ENCODE measurements at regions not wholly inside any gene's neighbourhood (a gene's known extent, or its start where the extent isn't known, plus 50 kb on each side); places are given as distances from the start of the nearest gene placed in this dataset.

DNA sequence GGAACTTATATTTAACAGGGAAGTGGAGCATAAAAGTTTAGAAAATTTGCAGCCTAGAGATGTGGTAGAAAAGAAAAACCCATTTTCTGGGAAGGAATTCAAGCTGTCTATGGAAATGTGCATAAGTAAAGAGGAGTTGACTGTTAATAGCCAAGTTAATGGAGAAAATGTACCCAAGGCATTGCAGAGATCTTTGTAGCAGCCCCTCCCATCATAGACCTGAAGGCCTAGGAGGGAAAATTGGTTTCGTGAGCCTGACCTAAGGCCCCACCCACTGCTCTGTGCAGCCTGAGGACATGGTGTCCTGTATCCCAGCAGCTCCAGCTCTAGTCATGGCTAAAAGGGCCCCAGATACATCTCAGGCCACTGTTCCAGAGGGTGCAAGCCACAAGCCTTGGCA is 772.4 kb upstream of the RIOK2 start:
- FAIRE-seq: no peak
- Histone ChIP-seq H3K9ac (replicated peaks in 1 of 4; ENCODE audit: extremely low read depth in 1 of 4, low read depth in 3 of 4, low read length in 3 of 4) (no peak overlapping the region), H3K23ac (ENCODE audit: insufficient read length) (no peak overlapping the region), H3K4ac (replicated peaks; ENCODE audit: insufficient read length, low read depth, low read length) (no peak overlapping the region), H3K4me1 (replicated peaks in 1 of 4; ENCODE audit: control insufficient read depth in 3 of 4, insufficient read depth in 4 of 4, low read length in 3 of 4) (no peaks in the 10 kb centered on the region), H3K27ac (ENCODE audit: low read depth, low read length) (no peak overlapping the region), H2BK20ac (ENCODE audit: low read length) (no peak overlapping the region), H3K18ac (ENCODE audit: extremely low read depth, low read length) (no peak overlapping the region), H2BK12ac (ENCODE audit: low read depth, low read length) (no peak overlapping the region), H4K91ac (replicated peaks; ENCODE audit: insufficient read length, low read length) (no peak overlapping the region), H3K27me3 (replicated peaks in 1 of 4; ENCODE audit: control insufficient read depth in 3 of 4, extremely low read depth in 1 of 4, insufficient read depth in 3 of 4, low read length in 3 of 4) (no peaks in the 10 kb centered on the region), H3K9me3 (ENCODE audit: insufficient read depth in 2 of 2, low read depth in 1 of 2, low read length in 1 of 2) (no peaks in the 10 kb centered on the region), H3K4me2 (ENCODE audit: insufficient read depth in 1 of 2, low read depth in 2 of 2, low read length in 2 of 2) (no peak overlapping the region), H2AK5ac (ENCODE audit: low read depth, low read length) (no peak overlapping the region), H3K23me2 (ENCODE audit: low read depth, low read length) (no peaks in the 10 kb centered on the region), H2BK5ac (ENCODE audit: low read depth, low read length) (no peak overlapping the region), H3K79me1 (ENCODE audit: low read depth, low read length) (no peaks in the 10 kb centered on the region), H2BK15ac (ENCODE audit: low read length) (no peak overlapping the region), H3K14ac (ENCODE audit: insufficient read length) (no peak overlapping the region), H4K5ac (ENCODE audit: insufficient read length, low read depth, low read length) (no peak overlapping the region), H4K8ac (ENCODE audit: extremely low read depth, insufficient read depth, low read length) (no peak overlapping the region), H3K56ac (replicated peaks; ENCODE audit: insufficient read length, low read depth, low read length) (no peak overlapping the region), H2BK120ac (replicated peaks; ENCODE audit: low read depth, low read length) (no peak overlapping the region), H4K20me1 (replicated peaks in 1 of 2; ENCODE audit: control insufficient read depth in 1 of 2, insufficient read depth in 2 of 2, low read length in 2 of 2) (no peaks in the 10 kb centered on the region), H3K36me3 (ENCODE audit: control insufficient read depth in 2 of 4, insufficient read depth in 4 of 4, low read length in 3 of 4) (no peaks in the 10 kb centered on the region), H3K4me3 (ENCODE audit: extremely low read depth in 1 of 4, insufficient read depth in 2 of 4, low read depth in 3 of 4, low read length in 4 of 4) (no peak overlapping the region), H2AFZ (ENCODE audit: low read length) (no peak overlapping the region), H3K79me2 (ENCODE audit: control insufficient read depth in 1 of 2, insufficient read depth in 2 of 2, low read length in 2 of 2) (no peaks in the 10 kb centered on the region)
- CTCF ChIA-PET (ENCODE audit: partially characterized antibody): no interaction called here
- TF ChIP-seq POLR2A (IDR thresholded peaks at IDR 0.05; ENCODE audit: control extremely low read depth in 1 of 2, low read depth in 2 of 2, low read length in 2 of 2) (no peak), NANOG (IDR thresholded peaks at IDR 0.05; ENCODE audit: insufficient read depth, low read depth, low read length, poor library complexity, severe bottlenecking) (no peak), TAF1 (IDR thresholded peaks at IDR 0.05; ENCODE audit: low read depth, low read length) (no peak), CHD2 (IDR thresholded peaks at IDR 0.05; ENCODE audit: low read length) (no peak), MAFK (IDR thresholded peaks at IDR 0.05; ENCODE audit: low read depth, low read length) (no peak), POLR2AphosphoS5 (IDR thresholded peaks at IDR 0.05; ENCODE audit: low read depth, low read length) (no peak)
- TF ChIP-seq, protein P1, sequence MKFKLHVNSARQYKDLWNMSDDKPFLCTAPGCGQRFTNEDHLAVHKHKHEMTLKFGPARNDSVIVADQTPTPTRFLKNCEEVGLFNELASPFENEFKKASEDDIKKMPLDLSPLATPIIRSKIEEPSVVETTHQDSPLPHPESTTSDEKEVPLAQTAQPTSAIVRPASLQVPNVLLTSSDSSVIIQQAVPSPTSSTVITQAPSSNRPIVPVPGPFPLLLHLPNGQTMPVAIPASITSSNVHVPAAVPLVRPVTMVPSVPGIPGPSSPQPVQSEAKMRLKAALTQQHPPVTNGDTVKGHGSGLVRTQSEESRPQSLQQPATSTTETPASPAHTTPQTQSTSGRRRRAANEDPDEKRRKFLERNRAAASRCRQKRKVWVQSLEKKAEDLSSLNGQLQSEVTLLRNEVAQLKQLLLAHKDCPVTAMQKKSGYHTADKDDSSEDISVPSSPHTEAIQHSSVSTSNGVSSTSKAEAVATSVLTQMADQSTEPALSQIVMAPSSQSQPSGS (IDR thresholded peaks at IDR 0.05; ENCODE audit: low read length): no peak
- POLR2A ChIA-PET (ENCODE audit: partially characterized antibody): no interaction called here
- WGBS, 2 experiments (ENCODE audit: extremely low coverage in 1 of 2, insufficient coverage in 1 of 2, insufficient read length in 1 of 2, insufficient replicate concordance in 2 of 2, low coverage in 1 of 2, low lambda C conversion rate in 2 of 2, missing lambda C conversion rate in 1 of 2): 100% methylated on average over 1 of the region's 1 CpG; no CpG with 5 or more reads in 1 of the 2 experiments
- no peak for DNase-seq (ENCODE audit: low read depth in 1 of 2, low spot score in 2 of 2)

Data from H1 (cell line).